ENCODE measurements at regions not wholly inside any gene's neighbourhood (a gene's known extent, or its start where the extent isn't known, plus 50 kb on each side); places are given as distances from the start of the nearest gene placed in this dataset.

GRCh38 chr7:145959981-145960380 is 156.6 kb upstream of the CNTNAP2 start:
- no peak for TF ChIP-seq CTCF (IDR thresholded peaks at IDR 0.05)
- no peaks in the 10 kb centered on the region for H3K79me2 ChIP-seq (ENCODE audit: insufficient read depth, low read length)
- no peak overlapping the region for H2AFZ ChIP-seq (ENCODE audit: insufficient read depth, low read depth, low read length, poor library complexity, severe bottlenecking)
- H4K20me1 ChIP-seq (ENCODE audit: insufficient read depth, low read length), result no peaks in the 10 kb centered on the region
- H3K4me3 ChIP-seq (replicated peaks in 1 of 3; ENCODE audit: low read depth in 2 of 3, low read length in 3 of 3), result no peak overlapping the region
- H3K9ac ChIP-seq (ENCODE audit: insufficient read depth, low read length, poor library complexity, severe bottlenecking), result no peak overlapping the region
- Mint-ChIP-seq H3K9me3 (peaks cover 3 to 15% (median 9%) of the 10 kb centered on the region in 7 donors), H3K4me3 (no peak overlapping the region), H3K27me3 (ENCODE audit: low read depth in 3 of 3) (no peaks in the 10 kb centered on the region), H3K4me1 (no peaks in the 10 kb centered on the region), H3K27ac (no peak overlapping the region), H3K36me3 (no peaks in the 10 kb centered on the region)
- no peaks in the 10 kb centered on the region for H3K27me3 ChIP-seq (ENCODE audit: control insufficient read depth in 2 of 2, insufficient read depth in 2 of 2, low read length in 2 of 2)
- peaks cover 20 to 27% of the 10 kb centered on the region in 2 donors for H3K9me3 ChIP-seq (replicated peaks in 1 of 2; ENCODE audit: control insufficient read depth in 1 of 2, insufficient read depth in 1 of 2, low read length in 2 of 2)
- H3K4me2 ChIP-seq (replicated peaks; ENCODE audit: extremely low read depth, low read length, poor library complexity, severe bottlenecking), result no peak overlapping the region
- WGBS (ENCODE audit: insufficient coverage), result no CpG with 5 or more reads among the region's 4 CpGs
- no peaks in the 10 kb centered on the region for H3K36me3 ChIP-seq (replicated peaks in 1 of 2; ENCODE audit: control insufficient read depth in 1 of 2, insufficient read depth in 2 of 2, low read length in 2 of 2)
- H3K4me1 ChIP-seq (ENCODE audit: control insufficient read depth in 1 of 2, insufficient read depth in 2 of 2, low read length in 2 of 2), result no peaks in the 10 kb centered on the region
- H3K27ac ChIP-seq (ENCODE audit: low read depth in 1 of 2, low read length in 2 of 2), result no peak overlapping the region
- intact Hi-C loops (cut with micrococcal nuclease), result no loop called here
- DNase-seq, result no peak

- Histone ChIP-seq H3K9ac (ENCODE audit: insufficient read depth, low read length, poor library complexity, severe bottlenecking) (no peak overlapping the region), H3K79me2 (ENCODE audit: insufficient read depth, low read length) (no peaks in the 10 kb centered on the region), H3K27me3 (ENCODE audit: control insufficient read depth in 2 of 2, insufficient read depth in 2 of 2, low read length in 2 of 2) (no peaks in the 10 kb centered on the region), H3K27ac (ENCODE audit: low read depth in 1 of 2, low read length in 2 of 2) (no peak overlapping the region), H3K36me3 (replicated peaks in 1 of 2; ENCODE audit: control insufficient read depth in 1 of 2, insufficient read depth in 2 of 2, low read length in 2 of 2) (no peaks in the 10 kb centered on the region), H2AFZ (ENCODE audit: insufficient read depth, low read depth, low read length, poor library complexity, severe bottlenecking) (no peak overlapping the region), H3K4me3 (replicated peaks in 1 of 3; ENCODE audit: low read depth in 2 of 3, low read length in 3 of 3) (no peak overlapping the region), H4K20me1 (ENCODE audit: insufficient read depth, low read length) (no peaks in the 10 kb centered on the region), H3K9me3 (replicated peaks in 1 of 2; ENCODE audit: control insufficient read depth in 1 of 2, insufficient read depth in 1 of 2, low read length in 2 of 2) (peaks cover 5 to 9% of the 10 kb centered on the region in 2 donors), H3K4me1 (ENCODE audit: control insufficient read depth in 1 of 2, insufficient read depth in 2 of 2, low read length in 2 of 2) (no peaks in the 10 kb centered on the region), H3K4me2 (replicated peaks; ENCODE audit: extremely low read depth, low read length, poor library complexity, severe bottlenecking) (no peak overlapping the region)
- Mint-ChIP-seq H3K36me3 (no peaks in the 10 kb centered on the region), H3K27me3 (ENCODE audit: low read depth in 3 of 3) (no peaks in the 10 kb centered on the region), H3K4me1 (no peaks in the 10 kb centered on the region), H3K27ac (no peak overlapping the region), H3K4me3 (no peak overlapping the region), H3K9me3 (peaks cover 0 to 5% (median 3%) of the 10 kb centered on the region in 7 donors)
- no CpG with 5 or more reads among the region's 2 CpGs for WGBS (ENCODE audit: insufficient coverage)
- no peak for TF ChIP-seq CTCF (IDR thresholded peaks at IDR 0.05)
- intact Hi-C loops (cut with micrococcal nuclease), result no loop called here
- DNase-seq, result no peak
These were observed 159.3 kb upstream of the CNTNAP2 start for GRCh38 chr7:145957160-145957890.
